Keratinocyte (primary cell): ENCODE measurements at regions not wholly inside any gene's neighbourhood (a gene's known extent, or its start where the extent isn't known, plus 50 kb on each side); places are given as distances from the start of the nearest gene placed in this dataset.

Experiments used
- DNase-seq: peaks from one replicate; pipeline ENCODE4 v3.0.0-alpha.2; 2011; ENCODE audit warnings: low read depth, missing footprints, low spot score
- FAIRE-seq: peaks from 2 replicates; lab custom pipeline; 2011; peaks lifted over from hg19 to GRCh38; lab: Jason Lieb, UNC
- H2AFZ ChIP-seq: 2 replicates; pipeline ENCODE4 v1.6.0; 2012; ENCODE audit warnings: low read length, control low read depth, inconsistent platforms; ENCODE audit not compliant: control insufficient read depth
- H3K27ac ChIP-seq: 2 replicates; pipeline ENCODE4 v1.5.1; 2011; ENCODE audit warnings: low read length; ENCODE audit not compliant: control insufficient read depth, insufficient read depth
- H3K27me3 ChIP-seq: 3 replicates; pipeline ENCODE4 v1.6.0; 2011; ENCODE audit warnings: low read length; ENCODE audit not compliant: control insufficient read depth, insufficient read depth; ENCODE audit errors: extremely low read depth
- H3K36me3 ChIP-seq, 2 experiments: 2 replicates in 1 of 2; 3 replicates in 1 of 2; pipeline ENCODE4 v1.5.1; 2011; ENCODE audit warnings: low read length in 2 of 2, mild to moderate bottlenecking in 1 of 2; ENCODE audit not compliant: control insufficient read depth in 2 of 2, insufficient read depth in 2 of 2; ENCODE audit errors: extremely low read depth in 1 of 2
- H3K4me1 ChIP-seq: 3 replicates; pipeline ENCODE4 v1.5.1; 2011; ENCODE audit warnings: low read length; ENCODE audit not compliant: control insufficient read depth, insufficient read depth; ENCODE audit errors: extremely low read depth
- H3K4me2 ChIP-seq: 3 replicates; pipeline ENCODE4 v1.6.0; 2011; ENCODE audit warnings: low read depth, low read length; ENCODE audit not compliant: control insufficient read depth, insufficient read depth; ENCODE audit errors: extremely low read depth
- H3K4me3 ChIP-seq, 3 experiments: fragments of 200-600 bp in 1 of 3; sonication (generic) in 1 of 3; 2 replicates in 2 of 3; 3 replicates in 1 of 3; pipeline ENCODE4 v1.5.1; 2011 to 2016; ENCODE audit warnings: low read length in 3 of 3, mild to moderate bottlenecking in 3 of 3, control low read depth in 2 of 3, inconsistent platforms in 1 of 3, low read depth in 1 of 3, mixed read lengths in 1 of 3, mixed run types in 1 of 3, moderate library complexity in 1 of 3; ENCODE audit not compliant: control insufficient read depth in 2 of 3, insufficient read depth in 2 of 3; ENCODE audit errors: extremely low read depth in 1 of 3
- H3K79me2 ChIP-seq: 2 replicates; pipeline ENCODE4 v1.6.0; 2012; ENCODE audit warnings: low read length; ENCODE audit not compliant: control insufficient read depth, insufficient read depth
- H3K9ac ChIP-seq: 3 replicates; pipeline ENCODE4 v1.6.0; 2011; ENCODE audit warnings: low read length; ENCODE audit not compliant: control insufficient read depth, insufficient read depth; ENCODE audit errors: extremely low read depth
- H3K9me1 ChIP-seq: 3 replicates; pipeline ENCODE4 v1.6.0; 2011; ENCODE audit warnings: low read length; ENCODE audit not compliant: control insufficient read depth, insufficient read depth; ENCODE audit errors: extremely low read depth
- H3K9me3 ChIP-seq: 2 replicates; pipeline ENCODE4 v1.5.1; 2012; ENCODE audit warnings: low read depth, low read length; ENCODE audit not compliant: control insufficient read depth
- H4K20me1 ChIP-seq: 3 replicates; pipeline ENCODE4 v1.6.0; 2011; ENCODE audit warnings: low read length; ENCODE audit not compliant: control insufficient read depth, insufficient read depth; ENCODE audit errors: extremely low read depth
- EZH2 ChIP-seq: IDR thresholded peaks from one replicate; pipeline ENCODE4 v1.6.1; 2012; ENCODE audit warnings: inconsistent platforms, mild to moderate bottlenecking, low read length, moderate library complexity
- dilution Hi-C: fragments of 300-500 bp; cut with MboI; formaldehyde crosslinking; loops from one replicate; pipeline ENCODE4 v1.7.0; 2020; ENCODE audit warnings: low sequenced_read_pairs; ENCODE audit not compliant: extremely low pct_ligation_motif_present
- TF ChIP-seq, protein P1 (sequence below), 3 experiments: IDR thresholded peaks in 1 of 3; conservative IDR thresholded peaks in 1 of 3; optimal IDR thresholded peaks in 1 of 3; 2 replicates in 2 of 3; 3 replicates in 1 of 3; pipeline versions ENCODE3 to v1.5.1; 2011; ENCODE audit warnings: low read length in 3 of 3, mild to moderate bottlenecking in 3 of 3, moderate library complexity in 2 of 3, control low read depth in 1 of 3, inconsistent platforms in 1 of 3; ENCODE audit not compliant: insufficient read depth in 2 of 3; ENCODE audit errors: extremely low read depth in 1 of 3

DNA sequence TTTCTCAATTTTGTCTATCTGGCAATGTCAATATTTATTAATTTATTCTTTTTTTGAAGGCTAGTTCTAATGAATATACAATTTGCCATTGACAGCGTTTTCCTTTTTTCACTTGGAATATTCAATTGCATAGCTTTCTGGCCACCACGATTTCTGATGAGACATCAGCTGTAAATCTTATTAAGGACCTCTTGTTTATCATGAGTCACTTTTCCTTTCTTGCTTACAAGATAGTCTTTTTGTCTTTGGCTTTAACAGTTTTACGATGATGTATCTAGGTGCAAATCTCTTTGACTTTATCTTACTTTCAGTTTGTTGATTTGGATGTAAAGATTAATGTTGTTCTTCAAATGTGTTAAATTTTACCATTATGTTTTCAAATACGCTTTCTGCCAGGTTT lies 991.6 kb upstream of the SLC10A2 start:
- H3K9me1 ChIP-seq, result no peaks in the 10 kb centered on the region
- no peaks in the 10 kb centered on the region for H4K20me1 ChIP-seq
- no peaks in the 10 kb centered on the region for H3K79me2 ChIP-seq
- no peak overlapping the region for H3K4me3 ChIP-seq
- DNase-seq (no peak), FAIRE-seq (no peak)
- no peak overlapping the region for H2AFZ ChIP-seq
- H3K4me1 ChIP-seq, result no peaks in the 10 kb centered on the region
- H3K4me2 ChIP-seq, result no peak overlapping the region
- H3K36me3 ChIP-seq, result no peaks in the 10 kb centered on the region
- TF ChIP-seq EZH2, result no peak
- TF ChIP-seq, protein P1, sequence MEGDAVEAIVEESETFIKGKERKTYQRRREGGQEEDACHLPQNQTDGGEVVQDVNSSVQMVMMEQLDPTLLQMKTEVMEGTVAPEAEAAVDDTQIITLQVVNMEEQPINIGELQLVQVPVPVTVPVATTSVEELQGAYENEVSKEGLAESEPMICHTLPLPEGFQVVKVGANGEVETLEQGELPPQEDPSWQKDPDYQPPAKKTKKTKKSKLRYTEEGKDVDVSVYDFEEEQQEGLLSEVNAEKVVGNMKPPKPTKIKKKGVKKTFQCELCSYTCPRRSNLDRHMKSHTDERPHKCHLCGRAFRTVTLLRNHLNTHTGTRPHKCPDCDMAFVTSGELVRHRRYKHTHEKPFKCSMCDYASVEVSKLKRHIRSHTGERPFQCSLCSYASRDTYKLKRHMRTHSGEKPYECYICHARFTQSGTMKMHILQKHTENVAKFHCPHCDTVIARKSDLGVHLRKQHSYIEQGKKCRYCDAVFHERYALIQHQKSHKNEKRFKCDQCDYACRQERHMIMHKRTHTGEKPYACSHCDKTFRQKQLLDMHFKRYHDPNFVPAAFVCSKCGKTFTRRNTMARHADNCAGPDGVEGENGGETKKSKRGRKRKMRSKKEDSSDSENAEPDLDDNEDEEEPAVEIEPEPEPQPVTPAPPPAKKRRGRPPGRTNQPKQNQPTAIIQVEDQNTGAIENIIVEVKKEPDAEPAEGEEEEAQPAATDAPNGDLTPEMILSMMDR (optimal IDR thresholded peaks at IDR 0.05 in 1 of 3, IDR thresholded peaks at IDR 0.05 in 1 of 3, conservative IDR thresholded peaks at IDR 0.05 in 1 of 3; ENCODE audit: extremely low read depth in 1 of 3, insufficient read depth in 2 of 3, low read length in 3 of 3), result no peak
- no peaks in the 10 kb centered on the region for H3K9me3 ChIP-seq
- dilution Hi-C loops, result no loop called here
- H3K9ac ChIP-seq, result no peak overlapping the region
- H3K27ac ChIP-seq, result no peak overlapping the region
- H3K27me3 ChIP-seq, result no peaks in the 10 kb centered on the region

DNA sequence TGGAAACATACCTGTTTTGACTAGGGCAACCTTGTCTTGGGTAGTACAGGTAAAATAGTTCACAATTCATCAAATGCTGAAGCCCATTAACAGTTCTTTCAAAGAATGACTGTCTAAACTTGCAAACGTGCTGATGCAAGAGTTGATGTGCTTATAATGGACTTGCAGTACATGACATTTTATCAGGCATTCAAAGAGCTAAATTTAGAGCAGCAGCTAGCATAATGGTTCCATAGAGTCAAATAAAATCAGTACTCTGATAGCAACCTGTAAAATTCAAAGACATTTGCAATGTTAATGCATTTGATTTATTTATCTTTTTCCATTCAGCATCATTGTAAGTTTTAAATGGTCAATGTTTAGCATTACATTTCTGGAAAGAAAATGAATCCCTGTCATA lies 979.7 kb upstream of the SLC10A2 start:
- dilution Hi-C loops, result no loop called here
- TF ChIP-seq, protein P1 (optimal IDR thresholded peaks at IDR 0.05 in 1 of 3, IDR thresholded peaks at IDR 0.05 in 1 of 3, conservative IDR thresholded peaks at IDR 0.05 in 1 of 3; ENCODE audit: extremely low read depth in 1 of 3, insufficient read depth in 2 of 3, low read length in 3 of 3), result no peak
- no peak for TF ChIP-seq EZH2
- no peaks in the 10 kb centered on the region for H4K20me1 ChIP-seq
- no peaks in the 10 kb centered on the region for H3K79me2 ChIP-seq
- H3K36me3 ChIP-seq, result no peaks in the 10 kb centered on the region
- no peak overlapping the region for H3K4me3 ChIP-seq
- H3K9ac ChIP-seq, result no peak overlapping the region
- H3K9me1 ChIP-seq, result no peaks in the 10 kb centered on the region
- H3K4me1 ChIP-seq, result no peaks in the 10 kb centered on the region
- H3K27ac ChIP-seq, result no peak overlapping the region
- no peak overlapping the region for H3K4me2 ChIP-seq
- H2AFZ ChIP-seq, result no peak overlapping the region
- FAIRE-seq, result no peak
- no peak for DNase-seq
- H3K27me3 ChIP-seq, result no peaks in the 10 kb centered on the region
- no peaks in the 10 kb centered on the region for H3K9me3 ChIP-seq
